DMS153 (cell line): ENCODE measurements at regions not wholly inside any gene's neighbourhood (a gene's known extent, or its start where the extent isn't known, plus 50 kb on each side); places are given as distances from the start of the nearest gene placed in this dataset.
A peak's percentile ranks its signal among the peaks of the same experiment; 100 is the strongest.

ENCODE experiments used
- DNase-seq: peaks from one replicate; lab custom pipeline; 2025; lab: John Stamatoyannopoulos, UW

- no peak for DNase-seq
Measured at GRCh38 chr9:106324053-106324585, 538.8 kb upstream of the ZNF462 start.

GRCh38 chr9:106324591-106325280 lies 538.2 kb upstream of the ZNF462 start:
- no peak for DNase-seq

- DNase-seq = no peak
Measured at GRCh38 chr9:106326493-106326892, 536.5 kb upstream of the ZNF462 start.

- peak; percentile 93 for DNase-seq
Measured at GRCh38 chr9:106333481-106333880, 529.5 kb upstream of the ZNF462 start.

GRCh38 chr9:106334081-106334480 lies 528.9 kb upstream of the ZNF462 start:
- DNase-seq = no peak

- no peak for DNase-seq
Measured at GRCh38 chr9:106339882-106340281, 523.1 kb upstream of the ZNF462 start.

- DNase-seq = no peak
Measured at GRCh38 chr9:106350777-106351176, 512.2 kb upstream of the ZNF462 start.

- DNase-seq = no peak
Measured at GRCh38 chr9:106356924-106357323, 506.0 kb upstream of the ZNF462 start.

- DNase-seq = no peak
Measured at GRCh38 chr9:106358331-106358730, 504.6 kb upstream of the ZNF462 start.

- no peak for DNase-seq
Measured at GRCh38 chr9:106376689-106377088, 486.3 kb upstream of the ZNF462 start.

GRCh38 chr9:106383072-106383471 lies 479.9 kb upstream of the ZNF462 start:
- no peak for DNase-seq

- DNase-seq = no peak
Measured at GRCh38 chr9:106387965-106388364, 475.0 kb upstream of the ZNF462 start.

- DNase-seq = no peak
Measured at GRCh38 chr9:106393226-106393625, 469.7 kb upstream of the ZNF462 start.

GRCh38 chr9:106400170-106400569 lies 462.8 kb upstream of the ZNF462 start:
- no peak for DNase-seq

- DNase-seq = no peak
Measured at GRCh38 chr9:106400950-106401349, 462.0 kb upstream of the ZNF462 start.

- DNase-seq = no peak
Measured at GRCh38 chr9:106403081-106403480, 459.9 kb upstream of the ZNF462 start.

- DNase-seq = no peak
Measured at GRCh38 chr9:106404137-106404536, 458.8 kb upstream of the ZNF462 start.

- no peak for DNase-seq
Measured at GRCh38 chr9:106405871-106406435, 457.0 kb upstream of the ZNF462 start.

- DNase-seq = no peak
Measured at GRCh38 chr9:106414042-106414441, 448.9 kb upstream of the ZNF462 start.

GRCh38 chr9:106417685-106418084 lies 445.3 kb upstream of the ZNF462 start:
- DNase-seq = no peak

GRCh38 chr9:106419829-106420228 lies 443.1 kb upstream of the ZNF462 start:
- DNase-seq = no peak

GRCh38 chr9:106420511-106420944 lies 442.4 kb upstream of the ZNF462 start:
- no peak for DNase-seq

GRCh38 chr9:106421772-106422171 lies 441.2 kb upstream of the ZNF462 start:
- peak; percentile 58 for DNase-seq

- DNase-seq = no peak
Measured at GRCh38 chr9:106423575-106423974, 439.4 kb upstream of the ZNF462 start.
